HL-60 (cell line): ENCODE measurements at regions not wholly inside any gene's neighbourhood (a gene's known extent, or its start where the extent isn't known, plus 50 kb on each side); places are given as distances from the start of the nearest gene placed in this dataset.

Source experiments
- DNase-seq, 2 experiments: peaks; one replicate each; pipeline ENCODE4 v3.0.0-alpha.2; 2010 to 2020; ENCODE audit warnings: low read depth in 1 of 2, low spot score in 1 of 2
- H3K27ac ChIP-seq: fragments of 250-450 bp; sonication (Bioruptor Pico); replicated peaks from 2 replicates; pipeline ENCODE4 v1.5.1; 2020; ENCODE audit warnings: mild to moderate bottlenecking, moderate library complexity
- H3K27me3 ChIP-seq: fragments of 250-450 bp; sonication (Bioruptor Pico); 2 replicates; pipeline ENCODE4 v1.5.1; 2021; ENCODE audit warnings: mild to moderate bottlenecking, moderate library complexity; ENCODE audit not compliant: insufficient read depth, poor library complexity, severe bottlenecking
- H3K4me3 ChIP-seq: replicated peaks from 2 replicates; pipeline ENCODE4 v1.5.1; 2011; ENCODE audit warnings: mild to moderate bottlenecking, control low read depth, low read length; ENCODE audit not compliant: insufficient read depth
- CTCF ChIP-seq: IDR thresholded peaks from one replicate; pipeline ENCODE4 v1.5.1; 2011; ENCODE audit warnings: low read length, control low read depth, inconsistent platforms; ENCODE audit not compliant: insufficient read depth
- GABPA ChIP-seq: IDR thresholded peaks from 2 replicates; pipeline ENCODE4 v1.6.1; 2012; ENCODE audit warnings: low read depth
- POLR2AphosphoS5 ChIP-seq: IDR thresholded peaks from 2 replicates; pipeline ENCODE4 v1.6.1; 2012; ENCODE audit warnings: low read depth
- REST ChIP-seq: IDR thresholded peaks from 2 replicates; pipeline ENCODE4 v1.6.1; 2012; ENCODE audit warnings: low read depth; ENCODE audit not compliant: insufficient replicate concordance
- SPI1 ChIP-seq: IDR thresholded peaks from 2 replicates; pipeline ENCODE4 v1.6.1; 2012; ENCODE audit warnings: low read depth, mild to moderate bottlenecking, borderline replicate concordance

- TF ChIP-seq POLR2AphosphoS5: no peak
- no peak for TF ChIP-seq REST
- no peak for TF ChIP-seq GABPA
- no peak for TF ChIP-seq SPI1
- TF ChIP-seq CTCF: no peak
Observed at GRCh38 chr4:59945277-59945676, 1254.8 kb upstream of the ADGRL3 start.

GRCh38 chr4:59945716-59946115 is 1254.4 kb upstream of the ADGRL3 start:
- Histone ChIP-seq H3K27me3 (no peaks in the 10 kb centered on the region), H3K4me3 (no peak overlapping the region), H3K27ac (no peak overlapping the region)
- DNase-seq: no peak
- no peak for TF ChIP-seq GABPA
- TF ChIP-seq REST: no peak
- TF ChIP-seq POLR2AphosphoS5: no peak
- TF ChIP-seq SPI1: no peak
- no peak for TF ChIP-seq CTCF

More at GRCh38 chr4:59945277-59945676, 1254.8 kb upstream of the ADGRL3 start:
- H3K27ac ChIP-seq: no peak overlapping the region
- no peaks in the 10 kb centered on the region for H3K27me3 ChIP-seq
- no peak overlapping the region for H3K4me3 ChIP-seq
- no peak for DNase-seq

GRCh38 chr4:59956366-59956765 is 1243.8 kb upstream of the ADGRL3 start:
- Histone ChIP-seq H3K27me3 (no peaks in the 10 kb centered on the region), H3K27ac (no peak overlapping the region), H3K4me3 (no peak overlapping the region)
- no peak for DNase-seq
- TF ChIP-seq GABPA: no peak

- no peak for DNase-seq
- no peak overlapping the region for H3K27ac ChIP-seq
- H3K4me3 ChIP-seq: no peak overlapping the region
- TF ChIP-seq POLR2AphosphoS5 (no peak), SPI1 (no peak), CTCF (no peak), GABPA (no peak), REST (no peak)
- no peaks in the 10 kb centered on the region for H3K27me3 ChIP-seq
Observed at GRCh38 chr4:59960143-59960542, 1240.0 kb upstream of the ADGRL3 start.
